BJ (cell line): ENCODE measurements at regions not wholly inside any gene's neighbourhood (a gene's known extent, or its start where the extent isn't known, plus 50 kb on each side); places are given as distances from the start of the nearest gene placed in this dataset.

Experiments
- CTCF ChIA-PET: fragments of 350-600 bp; formaldehyde crosslinking; extraction: SDS; loops from one replicate; lab custom pipeline; 2021; ENCODE audit warnings: antibody characterized with exemption, inconsistent platforms; lab: Yijun Ruan, JAX
- POLR2A ChIA-PET: fragments of 300-600 bp; sonication (Branson Sonifier 250); formaldehyde crosslinking; extraction: SDS; loops from one replicate; lab custom pipeline; 2021; ENCODE audit warnings: antibody characterized with exemption; lab: Charles Lee
- DNase-seq: peaks from one replicate; pipeline ENCODE4 v3.0.0-alpha.2; 2011; ENCODE audit warnings: low read depth
- H3K27me3 ChIP-seq: 2 replicates; pipeline ENCODE4 v1.6.0; 2011; ENCODE audit warnings: low read length; ENCODE audit not compliant: control insufficient read depth, insufficient read depth
- H3K36me3 ChIP-seq: 2 replicates; pipeline ENCODE4 v1.5.1; 2011; ENCODE audit warnings: low read length; ENCODE audit not compliant: control insufficient read depth, insufficient read depth
- H3K4me3 ChIP-seq: 2 replicates; pipeline ENCODE4 v1.5.1; 2011; ENCODE audit warnings: low read depth, mild to moderate bottlenecking, control low read depth, low read length
- CTCF ChIP-seq: IDR thresholded peaks from 2 replicates; pipeline ENCODE4 v1.5.1; 2011; ENCODE audit warnings: low read depth, mild to moderate bottlenecking, control low read depth, inconsistent platforms, low read length, moderate library complexity; ENCODE audit not compliant: insufficient read depth

- ChIA-PET CTCF (no interaction called here), POLR2A (no interaction called here)
- no peak for TF ChIP-seq CTCF
- no peak for DNase-seq
- Histone ChIP-seq H3K27me3 (no peaks in the 10 kb centered on the region), H3K4me3 (no peak overlapping the region), H3K36me3 (no peaks in the 10 kb centered on the region)
These were observed 288.3 kb upstream of the ADGRL2 start for GRCh38 chr1:81512252-81513003.

DNA sequence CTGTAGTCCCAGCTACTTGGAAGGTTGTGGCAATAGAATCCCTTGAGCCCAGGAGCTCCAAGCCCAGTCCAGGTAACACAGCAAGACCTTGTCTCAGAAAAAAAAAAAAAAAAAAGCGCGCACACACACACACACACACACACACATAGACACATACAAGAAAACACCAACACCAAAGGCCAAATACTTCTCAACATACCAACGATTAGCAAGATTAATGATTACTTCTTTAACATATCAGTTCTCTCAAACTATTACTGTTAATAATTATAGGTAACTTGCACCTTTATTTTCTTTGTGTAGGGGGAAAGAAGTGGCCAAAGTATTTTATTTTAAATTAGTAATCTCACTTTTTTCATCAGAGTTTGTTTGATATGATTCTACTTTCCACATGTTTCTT lies 289.5 kb upstream of the ADGRL2 start:
- Histone ChIP-seq H3K4me3 (no peak overlapping the region), H3K36me3 (no peaks in the 10 kb centered on the region), H3K27me3 (no peaks in the 10 kb centered on the region)
- TF ChIP-seq CTCF: no peak
- ChIA-PET CTCF (no interaction called here), POLR2A (no interaction called here)
- no peak for DNase-seq

GRCh38 chr1:81510701-81511100 lies 290.0 kb upstream of the ADGRL2 start:
- Histone ChIP-seq H3K27me3 (no peaks in the 10 kb centered on the region), H3K4me3 (no peak overlapping the region), H3K36me3 (no peaks in the 10 kb centered on the region)
- ChIA-PET CTCF (no interaction called here), POLR2A (no interaction called here)
- TF ChIP-seq CTCF: no peak
- DNase-seq: no peak

DNA sequence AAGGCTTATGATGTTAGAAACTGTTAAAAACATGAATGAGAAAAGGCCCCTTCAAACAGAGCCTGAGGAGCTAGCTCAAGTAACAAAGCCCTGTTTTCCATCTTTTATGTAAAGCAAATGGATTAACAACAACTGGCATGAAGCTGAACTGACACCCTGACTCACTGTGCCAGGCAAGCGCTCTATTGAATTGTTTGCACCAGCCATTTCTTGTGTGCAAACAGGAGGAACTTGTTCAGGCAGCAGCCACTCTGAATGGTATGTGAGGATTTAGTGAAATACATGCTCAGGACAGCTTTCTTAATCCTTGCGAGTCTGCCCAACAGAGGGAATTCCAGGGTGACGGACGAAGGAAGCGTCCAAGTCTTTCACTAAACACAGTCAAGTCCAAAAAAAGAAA lies 291.1 kb upstream of the ADGRL2 start:
- no peak for TF ChIP-seq CTCF
- Histone ChIP-seq H3K36me3 (no peaks in the 10 kb centered on the region), H3K27me3 (no peaks in the 10 kb centered on the region), H3K4me3 (no peak overlapping the region)
- POLR2A ChIA-PET: no interaction called here
- no peak for DNase-seq
- CTCF ChIA-PET: interaction anchor here (0.7 kb wide), 1 partner anchor 161 kb away, joined by 3 read pairs; no protein-coding TSS in a partner anchor

- H3K4me3 ChIP-seq: no peak overlapping the region
- no peak for DNase-seq
- no peaks in the 10 kb centered on the region for H3K27me3 ChIP-seq
- H3K36me3 ChIP-seq: no peaks in the 10 kb centered on the region
- POLR2A ChIA-PET: interaction anchor here (0.6 kb wide), 1 partner anchor 8 kb away, joined by 3 read pairs; no protein-coding TSS in a partner anchor
- CTCF ChIA-PET: no interaction called here
- no peak for TF ChIP-seq CTCF
These were observed 294.0 kb upstream of the ADGRL2 start for GRCh38 chr1:81506699-81507098.
